GM23338 (cell line): ENCODE measurements at regions not wholly inside any gene's neighbourhood (a gene's known extent, or its start where the extent isn't known, plus 50 kb on each side); places are given as distances from the start of the nearest gene placed in this dataset.

Experiments
- ATAC-seq: fragments of 200-7000 bp; cut with Tn5 transposase; 3 replicates; pipeline ENCODE4 v1.9.1; 2020
- DNase-seq: peaks from one replicate; pipeline ENCODE4 v3.0.0-alpha.2; 2015; ENCODE audit warnings: low spot score
- H2AFZ ChIP-seq: fragments of 200-600 bp; sonication (generic); 2 replicates; pipeline ENCODE4 v1.8.0; 2016; ENCODE audit warnings: antibody characterized with exemption, mild to moderate bottlenecking, moderate library complexity
- H3F3A ChIP-seq: fragments of 200-600 bp; sonication (generic); replicated peaks from 2 replicates; pipeline ENCODE4 v1.8.0; 2017; ENCODE audit warnings: antibody characterized with exemption, mixed run types, low read depth
- H3K27ac ChIP-seq: fragments of 200-600 bp; sonication (generic); 2 replicates; pipeline ENCODE4 v1.6.1; 2016; ENCODE audit warnings: low read depth
- H3K27me3 ChIP-seq: fragments of 200-600 bp; sonication (generic); 2 replicates; pipeline ENCODE4 v1.8.0; 2016; ENCODE audit warnings: mild to moderate bottlenecking, mixed run types, moderate library complexity; ENCODE audit not compliant: insufficient read depth
- H3K36me3 ChIP-seq: fragments of 200-600 bp; sonication (generic); 2 replicates; pipeline ENCODE4 v1.8.0; 2016; ENCODE audit warnings: mild to moderate bottlenecking; ENCODE audit not compliant: insufficient read depth
- H3K4me1 ChIP-seq: fragments of 200-600 bp; sonication (generic); 2 replicates; pipeline ENCODE4 v1.8.0; 2016; ENCODE audit warnings: mild to moderate bottlenecking, moderate library complexity; ENCODE audit not compliant: insufficient read depth
- H3K4me2 ChIP-seq: fragments of 200-600 bp; sonication (generic); 2 replicates; pipeline ENCODE4 v1.7.1; 2017; ENCODE audit warnings: mixed run types
- H3K4me3 ChIP-seq: fragments of 200-600 bp; sonication (generic); 2 replicates; pipeline ENCODE4 v1.6.1; 2016; ENCODE audit warnings: mixed run types
- H3K79me2 ChIP-seq: fragments of 200-600 bp; sonication (generic); replicated peaks from 2 replicates; pipeline ENCODE4 v1.8.0; 2017; ENCODE audit warnings: mild to moderate bottlenecking; ENCODE audit not compliant: insufficient read depth
- H3K9me2 ChIP-seq: fragments of 200-600 bp; sonication (generic); 2 replicates; pipeline ENCODE4 v1.8.0; 2017; ENCODE audit not compliant: insufficient read depth
- H4K20me1 ChIP-seq: fragments of 200-600 bp; sonication (generic); replicated peaks from 2 replicates; pipeline ENCODE4 v1.8.0; 2017; ENCODE audit warnings: mild to moderate bottlenecking; ENCODE audit not compliant: insufficient read depth
- H3K27ac Mint-ChIP-seq: 2 replicates; pipeline ENCODE4 v1.8.0; 2020; ENCODE audit warnings: inconsistent platforms, mild to moderate bottlenecking, moderate library complexity, mixed read lengths
- H3K27me3 Mint-ChIP-seq: 3 replicates; pipeline ENCODE4 v1.8.0; 2022; ENCODE audit warnings: low read depth, mild to moderate bottlenecking, moderate library complexity, mixed read lengths, inconsistent platforms; ENCODE audit not compliant: insufficient read depth, poor library complexity
- H3K36me3 Mint-ChIP-seq: 3 replicates; pipeline ENCODE4 v1.8.0; 2021; ENCODE audit warnings: low read depth, mild to moderate bottlenecking, inconsistent platforms, moderate library complexity, mixed read lengths
- H3K4me1 Mint-ChIP-seq: 3 replicates; pipeline ENCODE4 v1.8.0; 2020; ENCODE audit warnings: mild to moderate bottlenecking, inconsistent platforms, mixed read lengths
- H3K4me3 Mint-ChIP-seq: 3 replicates; pipeline ENCODE4 v1.8.0; 2021; ENCODE audit warnings: moderate library complexity, mild to moderate bottlenecking, inconsistent platforms, mixed read lengths
- H3K9me3 Mint-ChIP-seq: 3 replicates; pipeline ENCODE4 v1.8.0; 2020; ENCODE audit warnings: moderate library complexity, mild to moderate bottlenecking, inconsistent platforms, mixed read lengths
- CREB1 ChIP-seq: fragments of 250-450 bp; sonication (Bioruptor Pico); IDR thresholded peaks from 2 replicates; pipeline ENCODE4 v1.5.0; 2020; ENCODE audit warnings: low read depth, mild to moderate bottlenecking, moderate library complexity
- CTCF ChIP-seq, 2 experiments: fragments of 200-600 bp in 1 of 2; sonication (generic) in 1 of 2; conservative IDR thresholded peaks; 2 replicates each; pipeline versions ENCODE4 v1.5.1 to v1.6.1; 2016 to 2017; ENCODE audit warnings: antibody characterized with exemption in 2 of 2, low read depth in 2 of 2, mild to moderate bottlenecking in 2 of 2, moderate library complexity in 1 of 2
- ETS1 ChIP-seq: IDR thresholded peaks from 2 replicates; pipeline ENCODE4 v1.6.1; 2016; ENCODE audit warnings: antibody characterized with exemption
- EZH2 ChIP-seq: fragments of 200-600 bp; sonication (generic); IDR thresholded peaks from one replicate; pipeline ENCODE4 v1.8.0; 2017; ENCODE audit warnings: antibody characterized with exemption, mild to moderate bottlenecking, low read depth; ENCODE audit not compliant: unreplicated experiment
- EZH2phosphoT487 ChIP-seq: fragments of 200-600 bp; sonication (generic); IDR thresholded peaks from one replicate; pipeline ENCODE4 v1.8.1; 2018; ENCODE audit warnings: antibody characterized with exemption; ENCODE audit not compliant: unreplicated experiment
- JUNB ChIP-seq: IDR thresholded peaks from one replicate; pipeline ENCODE4 v1.6.1; 2016; ENCODE audit warnings: antibody characterized with exemption; ENCODE audit not compliant: unreplicated experiment
- NANOG ChIP-seq: IDR thresholded peaks from 2 replicates; pipeline ENCODE4 v1.6.1; 2016; ENCODE audit warnings: antibody characterized with exemption, borderline replicate concordance
- POLR2AphosphoS5 ChIP-seq: IDR thresholded peaks from 2 replicates; pipeline ENCODE4 v1.6.1; 2016; ENCODE audit warnings: antibody characterized with exemption, low read depth
- REST ChIP-seq: IDR thresholded peaks from one replicate; pipeline ENCODE4 v1.6.1; 2018; ENCODE audit warnings: antibody characterized with exemption; ENCODE audit not compliant: unreplicated experiment
- STAT1 ChIP-seq: IDR thresholded peaks from one replicate; pipeline ENCODE4 v1.6.1; 2016; ENCODE audit warnings: antibody characterized with exemption; ENCODE audit not compliant: unreplicated experiment
- ZNF114 ChIP-seq: fragments of 250-450 bp; sonication (Bioruptor Pico); IDR thresholded peaks from 2 replicates; pipeline ENCODE4 v1.5.0; 2020; ENCODE audit warnings: mild to moderate bottlenecking, moderate library complexity
- ZNF331 ChIP-seq: fragments of 250-450 bp; sonication (Bioruptor Pico); IDR thresholded peaks from 2 replicates; pipeline ENCODE4 v1.5.0; 2020; ENCODE audit warnings: low read depth, mild to moderate bottlenecking, moderate library complexity
- ZNF462 ChIP-seq: fragments of 250-450 bp; sonication (Bioruptor Pico); IDR thresholded peaks from 2 replicates; pipeline ENCODE4 v1.5.0; 2020; ENCODE audit warnings: mild to moderate bottlenecking, moderate library complexity

GRCh38 chr1:172957491-172957890 is 93.2 kb downstream of the TNFSF18 start:
- no peak overlapping the region for H3K4me3 Mint-ChIP-seq
- no peak for DNase-seq
- H4K20me1 ChIP-seq = no peaks in the 10 kb centered on the region
- TF ChIP-seq ZNF331 (no peak), POLR2AphosphoS5 (no peak), EZH2 (no peak), EZH2phosphoT487 (no peak), REST (no peak), NANOG (no peak), STAT1 (no peak), ZNF462 (no peak), ZNF114 (CRISPR knock-in tag) (no peak), CREB1 (CRISPR knock-in tag) (no peak), JUNB (no peak), CTCF (conservative IDR thresholded peaks at IDR 0.05; ENCODE audit: low read depth in 2 of 2) (no peak), ETS1 (no peak)
- no peaks in the 10 kb centered on the region for H3F3A ChIP-seq
- no peak overlapping the region for H3K4me3 ChIP-seq
- H3K27me3 ChIP-seq = no peaks in the 10 kb centered on the region
- no peak for ATAC-seq
- no peaks in the 10 kb centered on the region for H3K4me1 ChIP-seq
- H3K27ac Mint-ChIP-seq = no peak overlapping the region
- H3K9me2 ChIP-seq = 0 out of 2 replicates have a peak, but pooled peaks cover 6% of the 10 kb centered on the region
- no peaks in the 10 kb centered on the region for H3K79me2 ChIP-seq
- H3K27ac ChIP-seq = no peak overlapping the region
- no peaks in the 10 kb centered on the region for H3K36me3 ChIP-seq
- no peak overlapping the region for H3K4me2 ChIP-seq
- no peaks in the 10 kb centered on the region for H3K36me3 Mint-ChIP-seq
- no peaks in the 10 kb centered on the region; the same call in 2 of the 3 replicates for H3K9me3 Mint-ChIP-seq
- no peak overlapping the region for H2AFZ ChIP-seq
- H3K27me3 Mint-ChIP-seq = no peaks in the 10 kb centered on the region
- H3K4me1 Mint-ChIP-seq = no peaks in the 10 kb centered on the region; the same call in 2 of the 3 replicates
